ENCODE measurements at regions not wholly inside any gene's neighbourhood (a gene's known extent, or its start where the extent isn't known, plus 50 kb on each side); places are given as distances from the start of the nearest gene placed in this dataset.
A peak's percentile ranks its signal among the peaks of the same experiment; 100 is the strongest.

GRCh38 chr1:81408419-81408818 lies 392.3 kb upstream of the ADGRL2 start:
- Histone ChIP-seq H3K36me3 (ENCODE audit: control insufficient read depth, insufficient read depth, low read length) (no peaks in the 10 kb centered on the region), H3K9me3 (ENCODE audit: control insufficient read depth, insufficient read depth, low read length) (no peaks in the 10 kb centered on the region), H3K9ac (ENCODE audit: low read depth, low read length) (no peak overlapping the region), H3K27me3 (ENCODE audit: control insufficient read depth, insufficient read depth, low read length) (no peaks in the 10 kb centered on the region), H3K27ac (ENCODE audit: low read depth, low read length) (no peak overlapping the region), H3K4me1 (ENCODE audit: control insufficient read depth, insufficient read depth, low read length) (peaks cover 49% of the 10 kb centered on the region), H3K4me3 (ENCODE audit: low read depth, low read length) (no peak overlapping the region)

- no peak overlapping the region for H3K4me3 ChIP-seq (ENCODE audit: low read depth, low read length)
Measured at GRCh38 chr1:81407000-81407821, 393.5 kb upstream of the ADGRL2 start.

GRCh38 chr1:81406292-81406999 lies 394.3 kb upstream of the ADGRL2 start:
- Histone ChIP-seq H3K9me3 (ENCODE audit: control insufficient read depth, insufficient read depth, low read length) (no peaks in the 10 kb centered on the region), H3K4me3 (ENCODE audit: low read depth, low read length) (no peak overlapping the region), H3K27me3 (ENCODE audit: control insufficient read depth, insufficient read depth, low read length) (no peaks in the 10 kb centered on the region), H3K27ac (ENCODE audit: low read depth, low read length) (no peak overlapping the region), H3K36me3 (ENCODE audit: control insufficient read depth, insufficient read depth, low read length) (no peaks in the 10 kb centered on the region), H3K9ac (ENCODE audit: low read depth, low read length) (no peak overlapping the region), H3K4me1 (ENCODE audit: control insufficient read depth, insufficient read depth, low read length) (peaks cover 36% of the 10 kb centered on the region)

More at GRCh38 chr1:81407000-81407821, 393.5 kb upstream of the ADGRL2 start:
- H3K4me1 ChIP-seq (ENCODE audit: control insufficient read depth, insufficient read depth, low read length): peaks cover 36% of the 10 kb centered on the region
- no peaks in the 10 kb centered on the region for H3K27me3 ChIP-seq (ENCODE audit: control insufficient read depth, insufficient read depth, low read length)
- H3K27ac ChIP-seq (ENCODE audit: low read depth, low read length): peak overlapping the region; percentile 3
- no peaks in the 10 kb centered on the region for H3K36me3 ChIP-seq (ENCODE audit: control insufficient read depth, insufficient read depth, low read length)
- no peaks in the 10 kb centered on the region for H3K9me3 ChIP-seq (ENCODE audit: control insufficient read depth, insufficient read depth, low read length)
- no peak overlapping the region for H3K9ac ChIP-seq (ENCODE audit: low read depth, low read length)

GRCh38 chr1:81398041-81398440 lies 402.7 kb upstream of the ADGRL2 start:
- no peaks in the 10 kb centered on the region for H3K27me3 ChIP-seq (ENCODE audit: control insufficient read depth, insufficient read depth, low read length)
- H3K4me3 ChIP-seq (ENCODE audit: low read depth, low read length): no peak overlapping the region
- no peaks in the 10 kb centered on the region for H3K9me3 ChIP-seq (ENCODE audit: control insufficient read depth, insufficient read depth, low read length)
- H3K4me1 ChIP-seq (ENCODE audit: control insufficient read depth, insufficient read depth, low read length): no peaks in the 10 kb centered on the region
- no peak overlapping the region for H3K27ac ChIP-seq (ENCODE audit: low read depth, low read length)
- no peaks in the 10 kb centered on the region for H3K36me3 ChIP-seq (ENCODE audit: control insufficient read depth, insufficient read depth, low read length)
- H3K9ac ChIP-seq (ENCODE audit: low read depth, low read length): no peak overlapping the region

GRCh38 chr1:81392526-81393226 lies 408.1 kb upstream of the ADGRL2 start:
- no peak overlapping the region for H3K9ac ChIP-seq (ENCODE audit: low read depth, low read length)
- no peaks in the 10 kb centered on the region for H3K36me3 ChIP-seq (ENCODE audit: control insufficient read depth, insufficient read depth, low read length)
- H3K9me3 ChIP-seq (ENCODE audit: control insufficient read depth, insufficient read depth, low read length): no peaks in the 10 kb centered on the region
- H3K4me3 ChIP-seq (ENCODE audit: low read depth, low read length): no peak overlapping the region
- no peaks in the 10 kb centered on the region for H3K27me3 ChIP-seq (ENCODE audit: control insufficient read depth, insufficient read depth, low read length)
- no peak overlapping the region for H3K27ac ChIP-seq (ENCODE audit: low read depth, low read length)
- H3K4me1 ChIP-seq (ENCODE audit: control insufficient read depth, insufficient read depth, low read length): no peaks in the 10 kb centered on the region

GRCh38 chr1:81391125-81391828 lies 409.5 kb upstream of the ADGRL2 start:
- Histone ChIP-seq H3K4me1 (ENCODE audit: control insufficient read depth, insufficient read depth, low read length) (no peaks in the 10 kb centered on the region), H3K27me3 (ENCODE audit: control insufficient read depth, insufficient read depth, low read length) (no peaks in the 10 kb centered on the region), H3K4me3 (ENCODE audit: low read depth, low read length) (no peak overlapping the region), H3K27ac (ENCODE audit: low read depth, low read length) (no peak overlapping the region), H3K9me3 (ENCODE audit: control insufficient read depth, insufficient read depth, low read length) (no peaks in the 10 kb centered on the region), H3K36me3 (ENCODE audit: control insufficient read depth, insufficient read depth, low read length) (no peaks in the 10 kb centered on the region), H3K9ac (ENCODE audit: low read depth, low read length) (no peak overlapping the region)

GRCh38 chr1:81388435-81388834 lies 412.3 kb upstream of the ADGRL2 start:
- no peak overlapping the region for H3K4me3 ChIP-seq (ENCODE audit: low read depth, low read length)
- no peaks in the 10 kb centered on the region for H3K36me3 ChIP-seq (ENCODE audit: control insufficient read depth, insufficient read depth, low read length)
- H3K27ac ChIP-seq (ENCODE audit: low read depth, low read length): no peak overlapping the region
- no peaks in the 10 kb centered on the region for H3K27me3 ChIP-seq (ENCODE audit: control insufficient read depth, insufficient read depth, low read length)
- H3K4me1 ChIP-seq (ENCODE audit: control insufficient read depth, insufficient read depth, low read length): no peaks in the 10 kb centered on the region
- no peak overlapping the region for H3K9ac ChIP-seq (ENCODE audit: low read depth, low read length)
- H3K9me3 ChIP-seq (ENCODE audit: control insufficient read depth, insufficient read depth, low read length): no peaks in the 10 kb centered on the region

- no peaks in the 10 kb centered on the region for H3K36me3 ChIP-seq (ENCODE audit: control insufficient read depth, insufficient read depth, low read length)
- no peaks in the 10 kb centered on the region for H3K27me3 ChIP-seq (ENCODE audit: control insufficient read depth, insufficient read depth, low read length)
- no peak overlapping the region for H3K27ac ChIP-seq (ENCODE audit: low read depth, low read length)
Measured at GRCh38 chr1:81387446-81387845, 413.3 kb upstream of the ADGRL2 start.

GRCh38 chr1:81382561-81382960 lies 418.2 kb upstream of the ADGRL2 start:
- Histone ChIP-seq H3K9ac (ENCODE audit: low read depth, low read length) (no peak overlapping the region), H3K4me3 (ENCODE audit: low read depth, low read length) (no peak overlapping the region), H3K4me1 (ENCODE audit: control insufficient read depth, insufficient read depth, low read length) (peaks cover 13% of the 10 kb centered on the region), H3K36me3 (ENCODE audit: control insufficient read depth, insufficient read depth, low read length) (no peaks in the 10 kb centered on the region), H3K9me3 (ENCODE audit: control insufficient read depth, insufficient read depth, low read length) (no peaks in the 10 kb centered on the region), H3K27me3 (ENCODE audit: control insufficient read depth, insufficient read depth, low read length) (no peaks in the 10 kb centered on the region), H3K27ac (ENCODE audit: low read depth, low read length) (no peak overlapping the region)

More at GRCh38 chr1:81387446-81387845, 413.3 kb upstream of the ADGRL2 start:
- H3K4me1 ChIP-seq (ENCODE audit: control insufficient read depth, insufficient read depth, low read length): no peaks in the 10 kb centered on the region
- H3K9me3 ChIP-seq (ENCODE audit: control insufficient read depth, insufficient read depth, low read length): no peaks in the 10 kb centered on the region
- H3K9ac ChIP-seq (ENCODE audit: low read depth, low read length): no peak overlapping the region
- no peak overlapping the region for H3K4me3 ChIP-seq (ENCODE audit: low read depth, low read length)

- Histone ChIP-seq H3K4me3 (ENCODE audit: low read depth, low read length) (no peak overlapping the region), H3K27ac (ENCODE audit: low read depth, low read length) (no peak overlapping the region)
Measured at GRCh38 chr1:81381881-81382280, 418.9 kb upstream of the ADGRL2 start.

More at GRCh38 chr1:81381881-81382280, 418.9 kb upstream of the ADGRL2 start:
- H3K9ac ChIP-seq (ENCODE audit: low read depth, low read length): no peak overlapping the region
- peaks cover 13% of the 10 kb centered on the region for H3K4me1 ChIP-seq (ENCODE audit: control insufficient read depth, insufficient read depth, low read length)
- no peaks in the 10 kb centered on the region for H3K36me3 ChIP-seq (ENCODE audit: control insufficient read depth, insufficient read depth, low read length)
- H3K9me3 ChIP-seq (ENCODE audit: control insufficient read depth, insufficient read depth, low read length): no peaks in the 10 kb centered on the region
- H3K27me3 ChIP-seq (ENCODE audit: control insufficient read depth, insufficient read depth, low read length): no peaks in the 10 kb centered on the region

All from HUES48 (cell line).